ENCODE measurements at regions not wholly inside any gene's neighbourhood (a gene's known extent, or its start where the extent isn't known, plus 50 kb on each side); places are given as distances from the start of the nearest gene placed in this dataset.

DNA sequence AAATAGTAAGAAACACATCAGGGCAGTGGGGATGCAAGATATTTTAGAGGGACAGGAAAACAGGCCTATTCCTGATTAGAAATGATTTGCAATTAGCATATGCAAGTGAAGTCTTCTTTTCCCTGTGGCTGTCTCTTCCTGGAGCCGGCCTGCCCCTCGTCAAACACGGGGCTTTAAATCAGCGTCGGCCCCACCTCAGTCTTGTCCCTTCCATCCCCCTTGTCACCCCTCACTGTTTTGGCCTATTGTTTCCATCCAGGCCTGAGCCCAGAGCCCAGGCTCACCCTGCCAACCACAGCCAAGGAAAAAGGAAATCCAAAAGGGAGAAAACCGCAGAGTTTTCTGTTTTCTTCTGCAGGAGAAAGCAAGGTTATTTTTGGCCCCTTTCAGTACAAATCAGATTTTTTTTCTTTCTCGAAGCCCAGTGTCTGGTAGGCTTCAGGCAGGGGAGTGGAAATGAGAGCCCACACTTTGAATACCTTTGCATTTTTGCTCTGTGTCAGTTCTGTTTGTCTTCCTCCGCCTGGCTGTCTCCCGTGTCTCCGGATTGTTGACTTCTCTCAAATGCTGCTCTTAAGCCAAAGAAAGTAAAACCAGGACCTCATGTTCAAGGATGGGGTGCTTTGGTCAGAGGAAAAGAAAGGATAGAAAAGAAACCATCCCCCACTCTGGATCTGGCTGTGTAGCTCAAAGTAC lies 399.9 kb upstream of the CDH11 start:
- Histone ChIP-seq H3K27me3 (ENCODE audit: insufficient read depth, low read length) (no peaks in the 10 kb centered on the region), H4K20me1 (ENCODE audit: insufficient read depth, low read length) (no peaks in the 10 kb centered on the region), H3K9me3 (ENCODE audit: insufficient read depth, low read depth, low read length) (no peaks in the 10 kb centered on the region), H3K9ac (ENCODE audit: low read length) (peak overlapping the region; percentile 49), H3K4me2 (ENCODE audit: low read length) (peak overlapping the region; percentile 52), H3K36me3 (ENCODE audit: insufficient read depth, low read length) (no peaks in the 10 kb centered on the region), H2AFZ (ENCODE audit: low read depth, low read length) (peak overlapping the region; percentile 36), H3K27ac (ENCODE audit: low read depth, low read length) (peak overlapping the region; percentile 63), H3K79me2 (ENCODE audit: insufficient read depth, low read length) (no peaks in the 10 kb centered on the region), H3K4me1 (ENCODE audit: insufficient read depth, low read length) (peaks cover 41% of the 10 kb centered on the region), H3K4me3 (ENCODE audit: insufficient read depth, low read depth, low read length) (no peak overlapping the region)
- peaks cover 6% of the 10 kb centered on the region for H3K9me3 Mint-ChIP-seq (ENCODE audit: unreplicated experiment)
- no peaks in the 10 kb centered on the region for H3K27me3 Mint-ChIP-seq (ENCODE audit: low read depth, unreplicated experiment)
- DNase-seq (ENCODE audit: low read depth) (peak; percentile 76), FAIRE-seq (no peak)
- H3K4me1 Mint-ChIP-seq (ENCODE audit: low read depth, unreplicated experiment): peaks cover 49% of the 10 kb centered on the region
- H3K36me3 Mint-ChIP-seq (ENCODE audit: low read depth, unreplicated experiment): no peaks in the 10 kb centered on the region
- H3K27ac Mint-ChIP-seq (ENCODE audit: unreplicated experiment): peak overlapping the region; percentile 43
- H3K4me3 Mint-ChIP-seq (ENCODE audit: unreplicated experiment): no peak overlapping the region
- TF ChIP-seq, protein P1, sequence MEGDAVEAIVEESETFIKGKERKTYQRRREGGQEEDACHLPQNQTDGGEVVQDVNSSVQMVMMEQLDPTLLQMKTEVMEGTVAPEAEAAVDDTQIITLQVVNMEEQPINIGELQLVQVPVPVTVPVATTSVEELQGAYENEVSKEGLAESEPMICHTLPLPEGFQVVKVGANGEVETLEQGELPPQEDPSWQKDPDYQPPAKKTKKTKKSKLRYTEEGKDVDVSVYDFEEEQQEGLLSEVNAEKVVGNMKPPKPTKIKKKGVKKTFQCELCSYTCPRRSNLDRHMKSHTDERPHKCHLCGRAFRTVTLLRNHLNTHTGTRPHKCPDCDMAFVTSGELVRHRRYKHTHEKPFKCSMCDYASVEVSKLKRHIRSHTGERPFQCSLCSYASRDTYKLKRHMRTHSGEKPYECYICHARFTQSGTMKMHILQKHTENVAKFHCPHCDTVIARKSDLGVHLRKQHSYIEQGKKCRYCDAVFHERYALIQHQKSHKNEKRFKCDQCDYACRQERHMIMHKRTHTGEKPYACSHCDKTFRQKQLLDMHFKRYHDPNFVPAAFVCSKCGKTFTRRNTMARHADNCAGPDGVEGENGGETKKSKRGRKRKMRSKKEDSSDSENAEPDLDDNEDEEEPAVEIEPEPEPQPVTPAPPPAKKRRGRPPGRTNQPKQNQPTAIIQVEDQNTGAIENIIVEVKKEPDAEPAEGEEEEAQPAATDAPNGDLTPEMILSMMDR (IDR thresholded peaks at IDR 0.05; ENCODE audit: insufficient read depth, low read depth, low read length): no peak
- no peak for TF ChIP-seq EZH2 (IDR thresholded peaks at IDR 0.05; ENCODE audit: insufficient read depth, low read length)

GRCh38 chr16:65519402-65519801 lies 397.5 kb upstream of the CDH11 start:
- H3K9me3 ChIP-seq (ENCODE audit: insufficient read depth, low read depth, low read length): no peaks in the 10 kb centered on the region
- no peak overlapping the region for H3K9ac ChIP-seq (ENCODE audit: low read length)
- peaks cover 26% of the 10 kb centered on the region for H3K4me1 ChIP-seq (ENCODE audit: insufficient read depth, low read length)
- no peak for DNase-seq (ENCODE audit: low read depth)
- no peaks in the 10 kb centered on the region for H3K36me3 ChIP-seq (ENCODE audit: insufficient read depth, low read length)
- H3K27ac ChIP-seq (ENCODE audit: low read depth, low read length): no peak overlapping the region
- Mint-ChIP-seq H3K36me3 (ENCODE audit: low read depth, unreplicated experiment) (no peaks in the 10 kb centered on the region), H3K4me3 (ENCODE audit: unreplicated experiment) (no peak overlapping the region), H3K9me3 (ENCODE audit: unreplicated experiment) (peaks cover 2% of the 10 kb centered on the region), H3K4me1 (ENCODE audit: low read depth, unreplicated experiment) (peaks cover 45% of the 10 kb centered on the region), H3K27ac (ENCODE audit: unreplicated experiment) (no peak overlapping the region), H3K27me3 (ENCODE audit: low read depth, unreplicated experiment) (peaks cover 2% of the 10 kb centered on the region)
- no peak for TF ChIP-seq EZH2 (IDR thresholded peaks at IDR 0.05; ENCODE audit: insufficient read depth, low read length)
- TF ChIP-seq, protein P1 (IDR thresholded peaks at IDR 0.05; ENCODE audit: insufficient read depth, low read depth, low read length): no peak
- H3K27me3 ChIP-seq (ENCODE audit: insufficient read depth, low read length): no peaks in the 10 kb centered on the region
- FAIRE-seq: no peak
- H2AFZ ChIP-seq (ENCODE audit: low read depth, low read length): no peak overlapping the region
- H4K20me1 ChIP-seq (ENCODE audit: insufficient read depth, low read length): no peaks in the 10 kb centered on the region
- H3K79me2 ChIP-seq (ENCODE audit: insufficient read depth, low read length): no peaks in the 10 kb centered on the region
- no peak overlapping the region for H3K4me3 ChIP-seq (ENCODE audit: insufficient read depth, low read depth, low read length)
- H3K4me2 ChIP-seq (ENCODE audit: low read length): no peak overlapping the region

- H3K4me1 Mint-ChIP-seq (ENCODE audit: low read depth, unreplicated experiment): peaks cover 23% of the 10 kb centered on the region
- H3K9me3 Mint-ChIP-seq (ENCODE audit: unreplicated experiment): peaks cover 2% of the 10 kb centered on the region
- no peaks in the 10 kb centered on the region for H3K9me3 ChIP-seq (ENCODE audit: insufficient read depth, low read depth, low read length)
- peaks cover 2% of the 10 kb centered on the region for H3K27me3 Mint-ChIP-seq (ENCODE audit: low read depth, unreplicated experiment)
- H3K36me3 ChIP-seq (ENCODE audit: insufficient read depth, low read length): no peaks in the 10 kb centered on the region
- no peak overlapping the region for H2AFZ ChIP-seq (ENCODE audit: low read depth, low read length)
- H4K20me1 ChIP-seq (ENCODE audit: insufficient read depth, low read length): no peaks in the 10 kb centered on the region
- H3K27ac Mint-ChIP-seq (ENCODE audit: unreplicated experiment): no peak overlapping the region
- DNase-seq (ENCODE audit: low read depth) (no peak), FAIRE-seq (no peak)
- H3K79me2 ChIP-seq (ENCODE audit: insufficient read depth, low read length): no peaks in the 10 kb centered on the region
- H3K4me3 Mint-ChIP-seq (ENCODE audit: unreplicated experiment): no peak overlapping the region
- H3K4me1 ChIP-seq (ENCODE audit: insufficient read depth, low read length): peaks cover 12% of the 10 kb centered on the region
- H3K27me3 ChIP-seq (ENCODE audit: insufficient read depth, low read length): no peaks in the 10 kb centered on the region
- H3K27ac ChIP-seq (ENCODE audit: low read depth, low read length): no peak overlapping the region
- H3K9ac ChIP-seq (ENCODE audit: low read length): no peak overlapping the region
- no peaks in the 10 kb centered on the region for H3K36me3 Mint-ChIP-seq (ENCODE audit: low read depth, unreplicated experiment)
- no peak overlapping the region for H3K4me2 ChIP-seq (ENCODE audit: low read length)
- H3K4me3 ChIP-seq (ENCODE audit: insufficient read depth, low read depth, low read length): no peak overlapping the region
- no peak for TF ChIP-seq EZH2 (IDR thresholded peaks at IDR 0.05; ENCODE audit: insufficient read depth, low read length)
- TF ChIP-seq, protein P1 (IDR thresholded peaks at IDR 0.05; ENCODE audit: insufficient read depth, low read depth, low read length): no peak
Observed at GRCh38 chr16:65515193-65515592, 393.3 kb upstream of the CDH11 start.
